A549 (cell line): ENCODE measurements at regions not wholly inside any gene's neighbourhood (a gene's known extent, or its start where the extent isn't known, plus 50 kb on each side); places are given as distances from the start of the nearest gene placed in this dataset.
A peak's percentile ranks its signal among the peaks of the same experiment; 100 is the strongest.

ENCODE experiments used
- ATAC-seq, 2 experiments: fragments of 200-7000 bp in 1 of 2; fragments of >200 bp in 1 of 2; cut with Nextera tagmentation in 1 of 2; cut with Tn5 transposase in 1 of 2; 3 replicates each; pipeline versions ENCODE4 v1.8.0 to v1.9.1; 2018 to 2020; ENCODE audit warnings: mild to moderate bottlenecking in 1 of 2, moderate library complexity in 1 of 2
- CTCF ChIA-PET: fragments of 300-600 bp; sonication (Branson Sonifier 250); formaldehyde crosslinking; extraction: SDS; loops from one replicate; lab custom pipeline; 2021; ENCODE audit warnings: antibody characterized with exemption, inconsistent platforms; lab: Yijun Ruan, JAX
- POLR2A ChIA-PET: fragments of 350-600 bp; formaldehyde crosslinking; extraction: SDS; loops from one replicate; lab custom pipeline; 2021; ENCODE audit warnings: antibody characterized with exemption, inconsistent platforms; lab: Yijun Ruan, JAX
- DNase-seq, 2 experiments: peaks; one replicate each; pipeline versions ENCODE4 v3.0.0 to v3.0.0-alpha.2; 2011 to 2016; ENCODE audit warnings: low read depth in 1 of 2, low spot score in 1 of 2
- FAIRE-seq: peaks from 2 replicates; lab custom pipeline; 2011; peaks lifted over from hg19 to GRCh38; lab: Jason Lieb, UNC
- H3K27ac ChIP-seq, 2 experiments: fragments of >200 bp; sonication (Bioruptor Twin); formaldehyde crosslinking; 3 replicates each; pipeline ENCODE4 v1.5.1; 2016 to 2017
- H3K4me1 ChIP-seq: fragments of >200 bp; sonication (Bioruptor Twin); formaldehyde crosslinking; 3 replicates; pipeline ENCODE4 v1.6.1; 2016
- H3K4me2 ChIP-seq: fragments of >200 bp; sonication (Bioruptor Twin); formaldehyde crosslinking; 3 replicates; pipeline ENCODE4 v1.6.1; 2016
- H3K4me3 ChIP-seq: fragments of >200 bp; sonication (Bioruptor Twin); formaldehyde crosslinking; 3 replicates; pipeline ENCODE4 v1.5.1; 2016
- H3K9me3 ChIP-seq: fragments of >200 bp; sonication (Bioruptor Twin); formaldehyde crosslinking; 3 replicates; pipeline ENCODE4 v1.6.1; 2016
- ATOH8 ChIP-seq: fragments of 250-450 bp; sonication (Bioruptor Pico); IDR thresholded peaks from 2 replicates; pipeline ENCODE4 v1.5.0; 2020; ENCODE audit warnings: low read depth, mild to moderate bottlenecking, moderate library complexity
- CBX8 ChIP-seq: fragments of 200-600 bp; sonication (generic); IDR thresholded peaks from 2 replicates; pipeline ENCODE4 v1.6.1; 2016
- CEBPB ChIP-seq, 2 experiments: fragments of >200 bp in 1 of 2; sonication (Bioruptor Twin) in 1 of 2; formaldehyde crosslinking in 1 of 2; IDR thresholded peaks; 2 replicates each; pipeline ENCODE4 v1.6.1; 2012 to 2016
- CHD2 ChIP-seq: fragments of 150-350 bp; IDR thresholded peaks from 2 replicates; pipeline ENCODE4 v1.6.1; 2014; ENCODE audit warnings: low read length; ENCODE audit not compliant: partially characterized antibody
- EHMT2 ChIP-seq: fragments of 200-600 bp; sonication (generic); IDR thresholded peaks from 2 replicates; pipeline ENCODE4 v1.6.1; 2016; ENCODE audit warnings: antibody characterized with exemption, low read depth, mild to moderate bottlenecking, moderate library complexity
- ELK1 ChIP-seq: fragments of 150-350 bp; IDR thresholded peaks from 2 replicates; pipeline ENCODE4 v1.6.1; 2014; ENCODE audit warnings: low read depth, mild to moderate bottlenecking, low read length
- FOXS1 ChIP-seq: fragments of 250-450 bp; sonication (Bioruptor Pico); IDR thresholded peaks from 2 replicates; pipeline ENCODE4 v1.5.0; 2020; ENCODE audit warnings: mild to moderate bottlenecking, moderate library complexity
- HDAC2 ChIP-seq: fragments of 200-600 bp; sonication (generic); IDR thresholded peaks from 2 replicates; pipeline ENCODE4 v1.6.1; 2016
- HOXB13 ChIP-seq: fragments of 250-450 bp; sonication (Bioruptor Pico); IDR thresholded peaks from 2 replicates; pipeline ENCODE4 v1.5.0; 2020; ENCODE audit warnings: low read depth, mild to moderate bottlenecking, moderate library complexity
- HOXB5 ChIP-seq: fragments of 250-450 bp; sonication (Bioruptor Pico); IDR thresholded peaks from 2 replicates; pipeline ENCODE4 v1.5.0; 2020; ENCODE audit warnings: mild to moderate bottlenecking, moderate library complexity
- JUNB ChIP-seq: fragments of >200 bp; sonication (Bioruptor Twin); formaldehyde crosslinking; IDR thresholded peaks from 2 replicates; pipeline ENCODE4 v1.6.1; 2016
- KDM1A ChIP-seq: fragments of 200-600 bp; sonication (generic); IDR thresholded peaks from 2 replicates; pipeline ENCODE4 v1.6.1; 2016; ENCODE audit warnings: low read depth, mild to moderate bottlenecking
- MAFK ChIP-seq: fragments of 450-650 bp; IDR thresholded peaks from 2 replicates; pipeline ENCODE4 v1.6.1; 2014; ENCODE audit not compliant: partially characterized antibody
- MAX ChIP-seq: IDR thresholded peaks from 2 replicates; pipeline ENCODE4 v1.6.1; 2012
- MYC ChIP-seq: IDR thresholded peaks from 2 replicates; pipeline ENCODE4 v1.6.1; 2012; ENCODE audit warnings: mild to moderate bottlenecking, inconsistent platforms, low read length, improper control_type of control experiment, borderline replicate concordance
- PHF8 ChIP-seq: fragments of 200-600 bp; sonication (generic); IDR thresholded peaks from 2 replicates; pipeline ENCODE4 v1.6.1; 2016; ENCODE audit warnings: low read depth, mild to moderate bottlenecking, antibody characterized with exemption, moderate library complexity, borderline replicate concordance
- POLR2AphosphoS2 ChIP-seq: conservative IDR thresholded peaks from 2 replicates; pipeline ENCODE4 v1.6.1; 2012; ENCODE audit warnings: low read length, improper control_type of control experiment, inconsistent platforms
- RAD21 ChIP-seq, 2 experiments: fragments of >200 bp in 1 of 2; sonication (Bioruptor Twin) in 1 of 2; formaldehyde crosslinking in 1 of 2; IDR thresholded peaks in 1 of 2; conservative IDR thresholded peaks in 1 of 2; 2 replicates in 1 of 2; 3 replicates in 1 of 2; pipeline ENCODE4 v1.6.1; 2012 to 2018; ENCODE audit warnings: inconsistent platforms in 1 of 2
- RCOR1 ChIP-seq: fragments of 150-350 bp; IDR thresholded peaks from 2 replicates; pipeline ENCODE4 v1.6.1; 2014; ENCODE audit warnings: antibody characterized with exemption, low read length, low read depth
- REST ChIP-seq: fragments of 200-600 bp; sonication (generic); IDR thresholded peaks from 2 replicates; pipeline ENCODE4 v1.6.1; 2016; ENCODE audit warnings: antibody characterized with exemption, mild to moderate bottlenecking, moderate library complexity
- RFX5 ChIP-seq: fragments of 450-650 bp; IDR thresholded peaks from 2 replicates; pipeline ENCODE4 v1.7.1; 2014; ENCODE audit warnings: antibody characterized with exemption, mild to moderate bottlenecking, moderate library complexity
- TFCP2L1 ChIP-seq: fragments of 250-450 bp; sonication (Bioruptor Pico); IDR thresholded peaks from 2 replicates; pipeline ENCODE4 v1.5.0; 2021; ENCODE audit warnings: mild to moderate bottlenecking
- TP53 ChIP-seq: fragments of 250-450 bp; sonication (Bioruptor Pico); IDR thresholded peaks from 2 replicates; pipeline ENCODE4 v1.5.0; 2021; ENCODE audit warnings: mild to moderate bottlenecking, moderate library complexity
- USF2 ChIP-seq: fragments of 450-650 bp; IDR thresholded peaks from 2 replicates; pipeline ENCODE4 v1.6.1; 2014; ENCODE audit warnings: antibody characterized with exemption
- WGBS: methylation state at CpG from one replicate; pipeline ENCODE4 v1.1.6; 2017; ENCODE audit errors: missing lambda C conversion rate; 5-methylcytosine and 5-hydroxymethylcytosine counted together
- TF ChIP-seq, protein P1 (sequence below): fragments of 250-450 bp; sonication (Bioruptor Pico); IDR thresholded peaks from 2 replicates; pipeline ENCODE4 v1.5.0; 2021; ENCODE audit warnings: mild to moderate bottlenecking, moderate library complexity, borderline replicate concordance

GRCh38 chr7:67901808-67902480 is 905.3 kb downstream of the TYW1 start:
- Histone ChIP-seq H3K4me1 (no peaks in the 10 kb centered on the region), H3K4me3 (no peak overlapping the region), H3K4me2 (no peak overlapping the region), H3K27ac (no peak overlapping the region), H3K9me3 (no peaks in the 10 kb centered on the region)
- DNase-seq (no peak), ATAC-seq (no peak), FAIRE-seq (no peak)
- CTCF ChIA-PET = interaction anchor here (0.7 kb wide), 1 partner anchor 228 kb away, joined by 3 read pairs; no protein-coding TSS in a partner anchor
- TF ChIP-seq FOXS1 (CRISPR knock-in tag) (no peak), ATOH8 (CRISPR knock-in tag) (no peak), RCOR1 (no peak), MAFK (peak; percentile 35)
- WGBS = 54% methylated on average over 17 of the region's 17 CpGs
- POLR2A ChIA-PET = no interaction called here

- FAIRE-seq = no peak
- Histone ChIP-seq H3K4me3 (no peak overlapping the region), H3K9me3 (no peaks in the 10 kb centered on the region), H3K4me1 (no peaks in the 10 kb centered on the region), H3K27ac (no peak overlapping the region), H3K4me2 (no peak overlapping the region)
- POLR2A ChIA-PET = no interaction called here
- WGBS = 13% methylated on average over 5 of the region's 5 CpGs
- ATAC-seq = no peak
- DNase-seq = no peak
- CTCF ChIA-PET = no interaction called here
- no peak for TF ChIP-seq PHF8
- TF ChIP-seq KDM1A = no peak
- TF ChIP-seq MYC = no peak
- TF ChIP-seq CBX8 = no peak
- TF ChIP-seq CHD2 = no peak
- TF ChIP-seq MAX = no peak
- TF ChIP-seq RFX5 = no peak
- no peak for TF ChIP-seq HOXB13 (CRISPR knock-in tag)
- TF ChIP-seq USF2 = no peak
- no peak for TF ChIP-seq TP53 (CRISPR knock-in tag)
- no peak for TF ChIP-seq HOXB5 (CRISPR knock-in tag)
- TF ChIP-seq, protein P1, sequence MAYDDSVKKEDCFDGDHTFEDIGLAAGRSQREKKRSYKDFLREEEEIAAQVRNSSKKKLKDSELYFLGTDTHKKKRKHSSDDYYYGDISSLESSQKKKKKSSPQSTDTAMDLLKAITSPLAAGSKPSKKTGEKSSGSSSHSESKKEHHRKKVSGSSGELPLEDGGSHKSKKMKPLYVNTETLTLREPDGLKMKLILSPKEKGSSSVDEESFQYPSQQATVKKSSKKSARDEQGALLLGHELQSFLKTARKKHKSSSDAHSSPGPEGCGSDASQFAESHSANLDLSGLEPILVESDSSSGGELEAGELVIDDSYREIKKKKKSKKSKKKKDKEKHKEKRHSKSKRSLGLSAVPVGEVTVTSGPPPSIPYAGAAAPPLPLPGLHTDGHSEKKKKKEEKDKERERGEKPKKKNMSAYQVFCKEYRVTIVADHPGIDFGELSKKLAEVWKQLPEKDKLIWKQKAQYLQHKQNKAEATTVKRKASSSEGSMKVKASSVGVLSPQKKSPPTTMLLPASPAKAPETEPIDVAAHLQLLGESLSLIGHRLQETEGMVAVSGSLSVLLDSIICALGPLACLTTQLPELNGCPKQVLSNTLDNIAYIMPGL = no peak
- no peak for TF ChIP-seq POLR2AphosphoS2
- TF ChIP-seq HDAC2 = no peak
- TF ChIP-seq EHMT2 = no peak
- TF ChIP-seq JUNB = no peak
- no peak for TF ChIP-seq RCOR1
These were observed 911.2 kb downstream of the TYW1 start for GRCh38 chr7:67907792-67908191.

DNA sequence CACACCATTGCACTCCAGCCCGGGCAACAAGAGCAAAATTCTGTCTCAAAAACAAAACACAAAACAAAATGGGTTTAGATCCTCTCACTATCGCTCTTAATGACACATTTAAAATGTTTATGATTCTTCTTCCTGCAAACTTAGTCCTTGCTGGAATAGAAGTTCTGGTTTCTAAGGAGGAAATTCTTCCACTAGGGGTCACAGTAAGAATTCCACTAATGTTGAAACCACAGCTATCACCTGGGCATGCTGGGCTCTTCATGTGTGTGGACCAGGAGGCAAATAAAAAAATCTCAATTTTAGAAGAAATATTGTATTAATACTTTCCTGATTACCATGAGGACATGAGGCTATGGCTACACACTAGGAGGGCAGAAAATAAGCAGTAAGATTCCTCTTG is 915.8 kb downstream of the TYW1 start:
- 0 out of 3 replicates have a peak, but pooled peaks cover 6% of the 10 kb centered on the region for H3K4me1 ChIP-seq
- FAIRE-seq (no peak), ATAC-seq (no peak), DNase-seq (no peak)
- POLR2A ChIA-PET = no interaction called here
- H3K4me2 ChIP-seq = no peak overlapping the region
- no peak overlapping the region for H3K4me3 ChIP-seq
- no peak overlapping the region for H3K27ac ChIP-seq
- no peaks in the 10 kb centered on the region for H3K9me3 ChIP-seq
- 16% methylated on average over 2 of the region's 2 CpGs for WGBS
- TF ChIP-seq REST (no peak), CHD2 (no peak), CEBPB (IDR thresholded peaks at IDR 0.05) (no peak), KDM1A (no peak), TFCP2L1 (CRISPR knock-in tag) (no peak), MYC (no peak), ELK1 (no peak), RAD21 (conservative IDR thresholded peaks at IDR 0.05 in 1 of 2, IDR thresholded peaks at IDR 0.05 in 1 of 2) (peak; percentile 32 to 41; a peak in 2 of 5 replicates)
- CTCF ChIA-PET = interaction anchor here (1.1 kb wide), 1 partner anchor 13 kb away, joined by 3 read pairs; no protein-coding TSS in a partner anchor
